SU-DHL-6 (cell line): ENCODE measurements at regions not wholly inside any gene's neighbourhood (a gene's known extent, or its start where the extent isn't known, plus 50 kb on each side); places are given as distances from the start of the nearest gene placed in this dataset.

Experiments
- H2AFZ ChIP-seq: fragments of 200-600 bp; sonication (generic); 2 replicates; pipeline ENCODE4 v1.6.1; 2014; ENCODE audit warnings: low read depth, mild to moderate bottlenecking, moderate library complexity, mixed read lengths, antibody characterized with exemption, low read length; ENCODE audit not compliant: severe bottlenecking
- H3F3A ChIP-seq: fragments of 200-600 bp; shearing (Covaris generic); 2 replicates; pipeline ENCODE4 v1.6.0; 2016; ENCODE audit warnings: antibody characterized with exemption, mild to moderate bottlenecking; ENCODE audit not compliant: insufficient read depth
- H3K27ac ChIP-seq: fragments of 200-600 bp; sonication (generic); 2 replicates; pipeline ENCODE4 v1.5.1; 2016; ENCODE audit warnings: low read depth, mild to moderate bottlenecking, low read length, moderate library complexity, mixed read lengths
- H3K27me3 ChIP-seq: fragments of 200-600 bp; sonication (generic), shearing (Covaris generic); 2 replicates; pipeline ENCODE4 v1.6.0; 2014; ENCODE audit warnings: mild to moderate bottlenecking, low read length
- H3K36me3 ChIP-seq: fragments of 200-600 bp; sonication (generic); 2 replicates; pipeline ENCODE4 v1.6.1; 2014; ENCODE audit warnings: mild to moderate bottlenecking, low read length, mixed read lengths
- H3K4me2 ChIP-seq: fragments of 300-600, 200-600 bp; shearing (Covaris generic), sonication (generic); 2 replicates; pipeline ENCODE4 v1.6.0; 2014; ENCODE audit warnings: low read length, low read depth, mild to moderate bottlenecking; ENCODE audit not compliant: poor library complexity, severe bottlenecking
- H3K4me3 ChIP-seq: fragments of 200-600 bp; sonication (generic); 2 replicates; pipeline ENCODE4 v1.5.1; 2014; ENCODE audit warnings: antibody characterized with exemption, low read length, mild to moderate bottlenecking, mixed read lengths; ENCODE audit not compliant: insufficient read depth, poor library complexity, severe bottlenecking
- H3K79me2 ChIP-seq: fragments of 200-600 bp; sonication (generic); 2 replicates; pipeline ENCODE4 v1.6.1; 2014; ENCODE audit warnings: mild to moderate bottlenecking, low read length, moderate library complexity; ENCODE audit not compliant: insufficient read depth
- H3K9ac ChIP-seq: fragments of 200-600 bp; sonication (generic); 2 replicates; pipeline ENCODE4 v1.7.0; 2014; ENCODE audit warnings: mild to moderate bottlenecking, low read length
- H3K9me2 ChIP-seq: fragments of 200-600 bp; sonication (generic); replicated peaks from 2 replicates; pipeline ENCODE4 v1.6.1; 2014; ENCODE audit warnings: low read length; ENCODE audit not compliant: insufficient read depth
- H3K9me3 ChIP-seq: fragments of 200-600 bp; sonication (generic); 2 replicates; pipeline ENCODE4 v1.6.1; 2014; ENCODE audit warnings: low read length, mixed read lengths; ENCODE audit not compliant: insufficient read depth
- H4K20me1 ChIP-seq: fragments of 200-600 bp; sonication (generic); 2 replicates; pipeline ENCODE4 v1.6.1; 2014; ENCODE audit warnings: low read depth, mild to moderate bottlenecking, antibody characterized with exemption, low read length, moderate library complexity, mixed read lengths
- EZH2phosphoT487 ChIP-seq: fragments of 200-600 bp; sonication (generic), shearing (Covaris generic); conservative IDR thresholded peaks from 2 replicates; pipeline ENCODE4 v1.6.1; 2018; ENCODE audit warnings: mild to moderate bottlenecking, antibody characterized with exemption, low read length, moderate library complexity, mixed read lengths
- TF ChIP-seq, protein P1 (sequence below): fragments of 200-600 bp; sonication (generic); IDR thresholded peaks from one replicate; pipeline ENCODE4 v1.5.1; 2017; ENCODE audit warnings: antibody characterized with exemption, mild to moderate bottlenecking, low read length, moderate library complexity; ENCODE audit not compliant: insufficient read depth, poor library complexity, severe bottlenecking

DNA sequence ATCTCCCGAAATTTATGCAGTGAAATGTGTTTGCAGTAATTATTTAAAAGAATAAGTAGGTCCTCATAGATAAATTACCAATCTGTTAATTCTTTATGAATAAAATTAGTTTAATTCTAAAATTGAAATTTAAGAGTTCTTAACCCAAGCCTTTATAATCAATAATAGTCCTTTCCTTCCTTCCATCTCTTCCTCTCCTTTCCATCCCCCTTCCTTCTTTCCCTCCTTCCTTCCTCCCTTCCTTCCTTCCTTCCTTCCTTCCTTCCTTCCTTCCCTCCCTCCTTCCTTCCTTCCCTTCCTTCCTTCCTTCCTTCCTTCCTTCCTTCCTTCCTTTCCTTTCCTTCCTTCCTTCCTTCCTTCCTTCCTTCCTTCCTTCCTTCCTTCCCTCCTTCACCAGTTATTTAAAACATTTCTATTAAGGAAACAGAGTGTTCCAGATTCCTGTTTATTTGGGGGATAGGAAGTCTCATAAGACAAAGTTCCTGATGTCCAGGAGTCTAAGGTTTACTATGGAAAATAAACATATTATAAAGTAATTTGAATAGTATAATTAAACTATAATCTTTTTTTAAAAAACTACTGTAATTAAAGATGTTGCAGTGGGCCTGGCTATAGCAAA, 285.3 kb upstream of the NOX3 start:
- H3K4me3 ChIP-seq, result no peak overlapping the region
- no peaks in the 10 kb centered on the region for H3K27me3 ChIP-seq
- TF ChIP-seq, protein P1, sequence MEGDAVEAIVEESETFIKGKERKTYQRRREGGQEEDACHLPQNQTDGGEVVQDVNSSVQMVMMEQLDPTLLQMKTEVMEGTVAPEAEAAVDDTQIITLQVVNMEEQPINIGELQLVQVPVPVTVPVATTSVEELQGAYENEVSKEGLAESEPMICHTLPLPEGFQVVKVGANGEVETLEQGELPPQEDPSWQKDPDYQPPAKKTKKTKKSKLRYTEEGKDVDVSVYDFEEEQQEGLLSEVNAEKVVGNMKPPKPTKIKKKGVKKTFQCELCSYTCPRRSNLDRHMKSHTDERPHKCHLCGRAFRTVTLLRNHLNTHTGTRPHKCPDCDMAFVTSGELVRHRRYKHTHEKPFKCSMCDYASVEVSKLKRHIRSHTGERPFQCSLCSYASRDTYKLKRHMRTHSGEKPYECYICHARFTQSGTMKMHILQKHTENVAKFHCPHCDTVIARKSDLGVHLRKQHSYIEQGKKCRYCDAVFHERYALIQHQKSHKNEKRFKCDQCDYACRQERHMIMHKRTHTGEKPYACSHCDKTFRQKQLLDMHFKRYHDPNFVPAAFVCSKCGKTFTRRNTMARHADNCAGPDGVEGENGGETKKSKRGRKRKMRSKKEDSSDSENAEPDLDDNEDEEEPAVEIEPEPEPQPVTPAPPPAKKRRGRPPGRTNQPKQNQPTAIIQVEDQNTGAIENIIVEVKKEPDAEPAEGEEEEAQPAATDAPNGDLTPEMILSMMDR, result no peak
- no peak for TF ChIP-seq EZH2phosphoT487
- no peaks in the 10 kb centered on the region for H3K9me3 ChIP-seq
- no peaks in the 10 kb centered on the region for H3K79me2 ChIP-seq
- no peak overlapping the region for H3K9ac ChIP-seq
- no peaks in the 10 kb centered on the region for H3F3A ChIP-seq
- no peak overlapping the region for H3K27ac ChIP-seq
- no peaks in the 10 kb centered on the region for H3K36me3 ChIP-seq
- H2AFZ ChIP-seq, result no peak overlapping the region
- H3K9me2 ChIP-seq, result no peaks in the 10 kb centered on the region
- H4K20me1 ChIP-seq, result no peaks in the 10 kb centered on the region
- no peak overlapping the region for H3K4me2 ChIP-seq

GRCh38 chr6:155738602-155739105, 283.0 kb upstream of the NOX3 start:
- Histone ChIP-seq H3K27me3 (no peaks in the 10 kb centered on the region), H3K27ac (no peak overlapping the region), H3K9me2 (no peaks in the 10 kb centered on the region), H4K20me1 (no peaks in the 10 kb centered on the region), H3K79me2 (no peaks in the 10 kb centered on the region), H3F3A (no peaks in the 10 kb centered on the region), H3K4me3 (no peak overlapping the region), H3K9ac (no peak overlapping the region), H3K36me3 (no peaks in the 10 kb centered on the region), H3K9me3 (no peaks in the 10 kb centered on the region), H2AFZ (no peak overlapping the region), H3K4me2 (no peak overlapping the region)
- no peak for TF ChIP-seq EZH2phosphoT487
- TF ChIP-seq, protein P1, result no peak

DNA sequence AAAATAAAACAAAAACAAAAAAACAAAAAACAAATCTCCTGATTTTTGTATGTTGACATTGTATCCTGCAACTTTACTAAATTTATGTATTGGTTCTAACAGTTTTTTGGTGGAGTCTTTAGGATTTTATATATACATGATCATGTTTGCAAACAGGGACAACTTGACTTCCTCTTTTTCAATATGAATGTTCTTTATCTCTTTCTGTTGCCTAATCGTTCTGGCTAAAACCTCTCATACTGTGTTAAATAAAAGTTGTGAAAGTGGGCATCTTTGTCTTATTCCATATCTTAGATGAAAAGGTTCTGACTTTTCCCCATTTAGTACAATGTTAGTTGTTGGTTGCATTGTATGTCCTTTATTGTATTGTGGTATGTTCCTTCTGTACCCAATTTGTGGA, 261.7 kb upstream of the NOX3 start:
- Histone ChIP-seq H3K36me3 (no peaks in the 10 kb centered on the region), H2AFZ (no peak overlapping the region), H3F3A (no peaks in the 10 kb centered on the region), H3K27me3 (no peaks in the 10 kb centered on the region), H3K27ac (no peak overlapping the region), H4K20me1 (no peaks in the 10 kb centered on the region), H3K79me2 (no peaks in the 10 kb centered on the region), H3K9me3 (no peaks in the 10 kb centered on the region), H3K4me2 (no peak overlapping the region), H3K4me3 (no peak overlapping the region), H3K9me2 (no peaks in the 10 kb centered on the region), H3K9ac (no peak overlapping the region)
- TF ChIP-seq EZH2phosphoT487, result no peak
- TF ChIP-seq, protein P1, result no peak
